GM18505 (cell line): ENCODE measurements at regions not wholly inside any gene's neighbourhood (a gene's known extent, or its start where the extent isn't known, plus 50 kb on each side); places are given as distances from the start of the nearest gene placed in this dataset.

Experiments
- ATAC-seq: cut with Tn5 transposase; IDR thresholded peaks from one replicate; pipeline ENCODE4 v1.9.1; 2021; ENCODE audit not compliant: unreplicated experiment
- POLR2A ChIP-seq: IDR thresholded peaks from 4 replicates; pipeline ENCODE4 v1.6.1; 2011; ENCODE audit warnings: borderline replicate concordance; ENCODE audit not compliant: insufficient read depth, insufficient read length; ENCODE audit errors: extremely low read depth

- no peak for ATAC-seq
- no peak for TF ChIP-seq POLR2A
Observed at GRCh38 chr12:60255044-60255443, 659.2 kb downstream of the SLC16A7 start.

GRCh38 chr12:60257063-60257462 lies 661.2 kb downstream of the SLC16A7 start:
- no peak for TF ChIP-seq POLR2A
- no peak for ATAC-seq

- ATAC-seq: no peak
- no peak for TF ChIP-seq POLR2A
Observed at GRCh38 chr12:60259225-60259624, 663.4 kb downstream of the SLC16A7 start.

- no peak for ATAC-seq
- no peak for TF ChIP-seq POLR2A
Observed at GRCh38 chr12:60262378-60262777, 666.5 kb downstream of the SLC16A7 start.

GRCh38 chr12:60263161-60263560 lies 667.3 kb downstream of the SLC16A7 start:
- ATAC-seq: no peak
- TF ChIP-seq POLR2A: no peak

GRCh38 chr12:60263836-60264493 lies 668.1 kb downstream of the SLC16A7 start:
- no peak for TF ChIP-seq POLR2A

GRCh38 chr12:60265741-60266140 lies 669.9 kb downstream of the SLC16A7 start:
- no peak for ATAC-seq
- no peak for TF ChIP-seq POLR2A

More at GRCh38 chr12:60263836-60264493, 668.1 kb downstream of the SLC16A7 start:
- ATAC-seq: no peak

- ATAC-seq: no peak
- TF ChIP-seq POLR2A: no peak
Observed at GRCh38 chr12:60266381-60266852, 670.6 kb downstream of the SLC16A7 start.

GRCh38 chr12:60269611-60270269 lies 673.9 kb downstream of the SLC16A7 start:
- no peak for ATAC-seq
- no peak for TF ChIP-seq POLR2A

- TF ChIP-seq POLR2A: no peak
- ATAC-seq: no peak
Observed at GRCh38 chr12:60271816-60272215, 676.0 kb downstream of the SLC16A7 start.

- no peak for ATAC-seq
- no peak for TF ChIP-seq POLR2A
Observed at GRCh38 chr12:60278209-60278608, 682.4 kb downstream of the SLC16A7 start.

GRCh38 chr12:60279221-60279620 lies 683.4 kb downstream of the SLC16A7 start:
- TF ChIP-seq POLR2A: no peak
- no peak for ATAC-seq

GRCh38 chr12:60281522-60281921 lies 685.7 kb downstream of the SLC16A7 start:
- ATAC-seq: no peak
- no peak for TF ChIP-seq POLR2A

GRCh38 chr12:60290532-60290931 lies 694.7 kb downstream of the SLC16A7 start:
- no peak for ATAC-seq
- no peak for TF ChIP-seq POLR2A

- TF ChIP-seq POLR2A: no peak
- no peak for ATAC-seq
Observed at GRCh38 chr12:60308366-60308991, 712.6 kb downstream of the SLC16A7 start.

GRCh38 chr12:60311940-60312339 lies 716.1 kb downstream of the SLC16A7 start:
- no peak for TF ChIP-seq POLR2A
- ATAC-seq: no peak
